ENCODE measurements at regions not wholly inside any gene's neighbourhood (a gene's known extent, or its start where the extent isn't known, plus 50 kb on each side); places are given as distances from the start of the nearest gene placed in this dataset.

- no peaks in the 10 kb centered on the region for H3K9me2 ChIP-seq (replicated peaks; ENCODE audit: insufficient read depth, low read length)
- H4K20me1 ChIP-seq (ENCODE audit: insufficient read depth, low read length), result no peaks in the 10 kb centered on the region
- DNase-seq, result no peak
- H3K36me3 ChIP-seq (replicated peaks; ENCODE audit: insufficient read depth, low read length), result no peaks in the 10 kb centered on the region
- no peak overlapping the region for H3K4me3 ChIP-seq (ENCODE audit: low read length)
- H3K9ac ChIP-seq (ENCODE audit: low read length), result no peak overlapping the region
- H3K9me3 ChIP-seq (replicated peaks; ENCODE audit: insufficient read depth, low read length), result no peaks in the 10 kb centered on the region
- H3K4me2 ChIP-seq (ENCODE audit: low read depth, low read length), result no peak overlapping the region
- H3K4me1 ChIP-seq (ENCODE audit: low read length), result no peaks in the 10 kb centered on the region
- no peak overlapping the region for H3K27ac ChIP-seq (ENCODE audit: low read length)
- H3K27me3 ChIP-seq (replicated peaks; ENCODE audit: insufficient read depth, low read length), result no peaks in the 10 kb centered on the region
- H3F3A ChIP-seq (ENCODE audit: insufficient read depth, low read length), result no peaks in the 10 kb centered on the region
- H2AFZ ChIP-seq (ENCODE audit: low read length), result no peak overlapping the region
- H3K79me2 ChIP-seq (ENCODE audit: low read length), result no peaks in the 10 kb centered on the region
- TF ChIP-seq CTCF (IDR thresholded peaks at IDR 0.05; ENCODE audit: low read length) (no peak), EZH2phosphoT487 (IDR thresholded peaks at IDR 0.05; ENCODE audit: low read length) (no peak), EZH2 (optimal IDR thresholded peaks at IDR 0.05; ENCODE audit: low read depth, low read length) (no peak)
These were observed 557.7 kb downstream of the TRHDE start for GRCh38 chr12:72829838-72830237.

- no peaks in the 10 kb centered on the region for H3F3A ChIP-seq (ENCODE audit: insufficient read depth, low read length)
- H4K20me1 ChIP-seq (ENCODE audit: insufficient read depth, low read length), result no peaks in the 10 kb centered on the region
- H3K36me3 ChIP-seq (replicated peaks; ENCODE audit: insufficient read depth, low read length), result no peaks in the 10 kb centered on the region
- DNase-seq, result no peak
- H3K4me2 ChIP-seq (ENCODE audit: low read depth, low read length), result no peak overlapping the region
- no peak overlapping the region for H2AFZ ChIP-seq (ENCODE audit: low read length)
- no peak overlapping the region for H3K27ac ChIP-seq (ENCODE audit: low read length)
- no peaks in the 10 kb centered on the region for H3K27me3 ChIP-seq (replicated peaks; ENCODE audit: insufficient read depth, low read length)
- no peak overlapping the region for H3K4me3 ChIP-seq (ENCODE audit: low read length)
- H3K9ac ChIP-seq (ENCODE audit: low read length), result no peak overlapping the region
- H3K4me1 ChIP-seq (ENCODE audit: low read length), result no peaks in the 10 kb centered on the region
- no peaks in the 10 kb centered on the region for H3K9me3 ChIP-seq (replicated peaks; ENCODE audit: insufficient read depth, low read length)
- no peaks in the 10 kb centered on the region for H3K79me2 ChIP-seq (ENCODE audit: low read length)
- TF ChIP-seq EZH2 (optimal IDR thresholded peaks at IDR 0.05; ENCODE audit: low read depth, low read length) (no peak), EZH2phosphoT487 (IDR thresholded peaks at IDR 0.05; ENCODE audit: low read length) (no peak), CTCF (IDR thresholded peaks at IDR 0.05; ENCODE audit: low read length) (no peak)
- no peaks in the 10 kb centered on the region for H3K9me2 ChIP-seq (replicated peaks; ENCODE audit: insufficient read depth, low read length)
These were observed 559.9 kb downstream of the TRHDE start for GRCh38 chr12:72832024-72832423.

GRCh38 chr12:72836194-72836593 lies 564.0 kb downstream of the TRHDE start:
- no peaks in the 10 kb centered on the region for H3K9me3 ChIP-seq (replicated peaks; ENCODE audit: insufficient read depth, low read length)
- no peaks in the 10 kb centered on the region for H3K9me2 ChIP-seq (replicated peaks; ENCODE audit: insufficient read depth, low read length)

More at GRCh38 chr12:72836194-72836593, 564.0 kb downstream of the TRHDE start:
- no peak for DNase-seq
- no peaks in the 10 kb centered on the region for H3K4me1 ChIP-seq (ENCODE audit: low read length)
- no peaks in the 10 kb centered on the region for H3K27me3 ChIP-seq (replicated peaks; ENCODE audit: insufficient read depth, low read length)
- TF ChIP-seq EZH2phosphoT487 (IDR thresholded peaks at IDR 0.05; ENCODE audit: low read length) (no peak), CTCF (IDR thresholded peaks at IDR 0.05; ENCODE audit: low read length) (no peak), EZH2 (optimal IDR thresholded peaks at IDR 0.05; ENCODE audit: low read depth, low read length) (no peak)
- no peak overlapping the region for H3K4me2 ChIP-seq (ENCODE audit: low read depth, low read length)
- no peaks in the 10 kb centered on the region for H3K36me3 ChIP-seq (replicated peaks; ENCODE audit: insufficient read depth, low read length)
- H3K4me3 ChIP-seq (ENCODE audit: low read length), result no peak overlapping the region
- no peak overlapping the region for H2AFZ ChIP-seq (ENCODE audit: low read length)
- H3F3A ChIP-seq (ENCODE audit: insufficient read depth, low read length), result no peaks in the 10 kb centered on the region
- no peaks in the 10 kb centered on the region for H3K79me2 ChIP-seq (ENCODE audit: low read length)
- no peak overlapping the region for H3K27ac ChIP-seq (ENCODE audit: low read length)
- no peak overlapping the region for H3K9ac ChIP-seq (ENCODE audit: low read length)
- H4K20me1 ChIP-seq (ENCODE audit: insufficient read depth, low read length), result no peaks in the 10 kb centered on the region

All from MM.1S (cell line).